D721Med (cell line): ENCODE measurements at regions not wholly inside any gene's neighbourhood (a gene's known extent, or its start where the extent isn't known, plus 50 kb on each side); places are given as distances from the start of the nearest gene placed in this dataset.
"Not testable (repeated sequence)": the region's sequence is repeated elsewhere in the genome, so short reads cannot be mapped to it uniquely, and the experiment has no call there.

ENCODE experiments used
- DNase-seq: peaks from one replicate; pipeline ENCODE4 v3.0.0; 2011; ENCODE audit warnings: low spot score; ENCODE audit not compliant: insufficient read length
- FAIRE-seq: peaks from 2 replicates; lab custom pipeline; 2011; peaks lifted over from hg19 to GRCh38; lab: Jason Lieb, UNC
- CTCF ChIP-seq: IDR thresholded peaks from 2 replicates; pipeline ENCODE4 v1.5.1; 2012; ENCODE audit warnings: mild to moderate bottlenecking, control low read depth; ENCODE audit not compliant: insufficient read depth; ENCODE audit errors: missing control alignments

GRCh38 chr6:27542485-27542884 lies 69.6 kb upstream of the ZNF184 start:
- FAIRE-seq (no peak), DNase-seq (no peak)
- TF ChIP-seq CTCF = no peak

- no peak for DNase-seq
- FAIRE-seq = no peak
Observed at GRCh38 chr6:27541933-27542297, 69.0 kb upstream of the ZNF184 start.

GRCh38 chr6:27541212-27541932 lies 68.5 kb upstream of the ZNF184 start:
- TF ChIP-seq CTCF = no peak
- no peak for DNase-seq
- FAIRE-seq = no peak

More at GRCh38 chr6:27541933-27542297, 69.0 kb upstream of the ZNF184 start:
- no peak for TF ChIP-seq CTCF

GRCh38 chr6:27539551-27539950 lies 66.6 kb upstream of the ZNF184 start:
- FAIRE-seq = no peak
- TF ChIP-seq CTCF = no peak
- no peak for DNase-seq

GRCh38 chr6:27532820-27533538 lies 60.1 kb upstream of the ZNF184 start:
- no peak for FAIRE-seq
- TF ChIP-seq CTCF = no peak
- DNase-seq = no peak

GRCh38 chr6:27531772-27532459 lies 59.0 kb upstream of the ZNF184 start:
- no peak for TF ChIP-seq CTCF
- FAIRE-seq (no peak), DNase-seq (no peak)

GRCh38 chr6:27529796-27530195 lies 56.9 kb upstream of the ZNF184 start:
- not testable (repeated sequence) for DNase-seq, FAIRE-seq
